KG1 (cell line): ENCODE measurements at regions not wholly inside any gene's neighbourhood (a gene's known extent, or its start where the extent isn't known, plus 50 kb on each side); places are given as distances from the start of the nearest gene placed in this dataset.
A peak's percentile ranks its signal among the peaks of the same experiment; 100 is the strongest.

ENCODE experiments used
- DNase-seq: peaks from one replicate; lab custom pipeline; 2025; lab: John Stamatoyannopoulos, UW

DNA sequence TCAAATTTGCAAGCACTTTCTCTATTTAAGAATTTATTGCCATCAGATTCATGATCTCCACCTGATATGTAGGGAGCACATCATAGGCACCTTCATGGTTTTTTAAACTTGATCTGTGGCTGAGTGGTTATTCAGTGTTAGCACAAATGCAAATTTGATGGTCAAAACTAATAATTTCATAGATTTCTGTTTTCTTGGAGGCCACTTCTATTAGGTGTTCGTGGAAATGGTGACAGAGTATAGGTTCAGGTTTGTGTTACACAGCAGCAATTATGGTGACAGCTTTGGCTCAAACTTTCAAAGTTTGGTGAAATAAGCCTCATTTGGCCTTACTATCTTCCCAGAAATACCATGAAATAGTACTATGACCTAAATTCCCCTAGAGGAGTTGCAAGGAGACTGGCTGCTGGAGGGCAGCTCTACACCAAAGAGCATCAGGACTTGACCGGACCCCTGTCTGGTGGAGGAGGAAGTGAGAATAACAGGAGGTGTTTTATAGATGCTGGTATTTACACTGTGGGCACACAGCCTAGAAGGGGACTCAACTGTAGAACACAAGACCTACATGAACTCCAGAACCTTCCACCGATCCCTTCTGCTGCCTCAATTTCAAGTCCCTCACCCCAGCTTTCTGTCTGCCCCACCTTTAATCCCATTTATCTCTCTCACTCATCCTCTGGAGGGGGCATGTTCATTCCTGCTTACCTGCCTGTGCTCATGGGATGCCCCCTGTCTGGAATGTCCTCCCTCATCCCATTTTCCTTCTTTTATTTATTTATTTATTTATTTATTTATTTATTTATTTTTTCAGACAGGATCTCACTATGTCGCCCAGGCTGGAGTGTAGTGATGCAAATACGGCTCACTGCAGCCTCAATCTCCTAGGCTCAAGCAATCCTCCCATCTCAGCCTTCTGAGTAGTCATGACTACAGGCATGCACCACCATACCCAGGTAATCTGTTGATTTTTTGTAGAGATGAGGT lies 132.9 kb upstream of the SIX2 start:
- no peak for DNase-seq

DNA sequence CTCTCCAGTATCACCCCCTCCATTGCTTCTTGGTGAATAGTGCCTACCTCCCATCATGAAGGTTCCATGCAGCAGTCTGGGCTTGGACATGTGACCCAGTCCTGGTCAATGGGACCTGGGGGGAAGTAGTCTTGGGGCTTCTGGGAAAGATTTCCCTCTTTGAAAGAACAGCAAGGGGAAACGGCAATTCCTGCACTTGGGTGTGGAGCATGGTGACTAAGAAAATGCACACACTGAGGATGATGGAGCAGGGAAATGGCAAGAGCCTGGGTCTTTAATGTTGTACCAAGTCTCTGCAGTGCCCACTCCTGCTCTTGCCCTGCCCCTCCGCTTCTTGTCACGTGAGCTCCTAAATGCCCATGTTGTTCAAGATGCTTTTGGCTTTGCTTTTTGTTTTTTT lies 131.4 kb upstream of the SIX2 start:
- DNase-seq = no peak

DNA sequence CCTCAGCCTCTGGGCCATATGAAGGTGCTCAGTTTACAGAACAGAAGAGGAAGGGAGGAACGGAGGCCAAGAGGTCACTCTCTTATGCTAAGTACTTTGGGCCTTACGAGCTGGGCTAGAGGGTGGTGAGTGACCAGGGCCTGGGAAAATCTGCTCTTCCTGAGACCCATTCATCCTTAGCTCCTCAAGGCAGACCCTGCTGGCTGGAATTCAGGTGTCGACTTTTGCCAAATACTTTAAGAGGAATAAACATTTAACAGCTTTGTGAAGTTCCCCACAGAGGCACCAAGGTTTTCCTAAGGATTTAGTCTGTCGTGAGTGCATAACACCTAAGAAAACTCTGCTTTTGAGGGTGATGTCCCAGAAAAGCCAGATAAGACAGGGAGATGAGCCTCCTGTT lies 129.7 kb upstream of the SIX2 start:
- DNase-seq = no peak

DNA sequence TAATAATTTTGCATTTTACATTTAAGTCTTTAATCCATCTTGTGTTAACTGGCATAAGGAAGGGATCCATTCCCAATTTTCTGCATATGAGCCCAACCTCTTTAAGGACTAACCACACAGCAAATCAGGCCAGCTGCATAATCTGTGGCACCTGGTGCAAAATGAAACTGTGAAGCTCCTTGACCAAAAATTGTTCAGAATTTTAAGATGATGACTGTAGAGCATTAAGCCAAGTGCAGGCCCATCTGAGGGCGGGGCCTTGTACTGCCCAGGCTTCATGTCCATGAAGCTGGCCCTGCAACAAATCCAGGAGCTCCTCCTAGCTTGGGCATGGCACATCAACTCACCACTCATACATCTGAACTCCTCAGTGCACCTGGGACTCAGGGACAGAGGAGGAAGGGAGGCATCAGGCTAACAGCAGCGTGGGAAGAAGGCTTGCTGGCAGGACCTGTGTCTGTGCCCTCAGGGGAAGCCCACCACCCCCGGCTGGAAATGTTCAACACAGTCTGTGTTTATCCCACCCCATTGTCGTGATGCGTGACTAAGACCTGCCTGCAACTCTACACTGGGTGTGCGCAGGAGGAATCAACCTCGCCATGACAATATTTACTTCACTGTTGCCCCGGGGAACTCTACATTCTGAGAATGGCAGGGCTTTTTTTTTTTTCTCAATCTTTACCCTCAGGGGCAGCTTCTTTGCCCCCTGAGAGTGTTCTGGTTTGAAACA lies 128.9 kb upstream of the SIX2 start:
- no peak for DNase-seq

DNA sequence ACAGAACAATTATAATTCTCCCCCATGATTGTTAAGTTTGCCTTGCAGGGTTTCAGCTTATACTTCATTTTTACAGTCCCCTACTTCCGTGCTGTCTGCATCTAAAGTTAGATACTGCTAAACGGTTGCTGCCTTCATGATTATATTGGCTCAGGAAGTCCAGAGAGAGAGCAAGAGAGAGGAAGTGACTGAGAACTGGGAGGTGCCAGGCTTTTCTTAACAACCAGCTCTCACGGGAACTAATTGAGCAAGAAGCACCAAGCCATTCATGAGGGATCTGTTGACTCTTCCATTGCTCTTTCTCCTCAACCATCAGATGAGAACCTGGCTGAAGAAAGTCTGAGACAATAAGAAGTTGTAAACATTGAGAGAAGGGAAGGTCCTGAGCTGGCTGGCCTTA lies 125.5 kb upstream of the SIX2 start:
- peak; percentile 34 for DNase-seq

DNA sequence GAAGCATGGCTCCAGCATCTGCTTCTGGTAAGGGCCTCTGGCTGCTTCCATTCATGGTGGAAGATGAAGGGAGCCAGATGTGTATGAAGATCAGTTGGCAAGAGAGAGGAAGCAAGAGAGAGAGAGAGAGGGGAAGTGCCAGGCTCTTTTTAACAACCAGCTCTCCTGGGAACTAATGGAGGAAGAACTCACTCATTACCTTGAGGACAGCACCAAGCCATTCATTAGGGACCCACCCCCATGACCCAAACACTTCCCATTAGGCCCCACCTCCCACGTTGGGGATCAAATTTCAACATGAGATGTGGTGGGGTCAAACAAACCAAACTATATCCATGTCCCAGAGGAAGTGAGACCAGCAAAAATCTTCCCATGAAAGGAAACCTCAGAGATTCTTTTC lies 124.8 kb upstream of the SIX2 start:
- no peak for DNase-seq

DNA sequence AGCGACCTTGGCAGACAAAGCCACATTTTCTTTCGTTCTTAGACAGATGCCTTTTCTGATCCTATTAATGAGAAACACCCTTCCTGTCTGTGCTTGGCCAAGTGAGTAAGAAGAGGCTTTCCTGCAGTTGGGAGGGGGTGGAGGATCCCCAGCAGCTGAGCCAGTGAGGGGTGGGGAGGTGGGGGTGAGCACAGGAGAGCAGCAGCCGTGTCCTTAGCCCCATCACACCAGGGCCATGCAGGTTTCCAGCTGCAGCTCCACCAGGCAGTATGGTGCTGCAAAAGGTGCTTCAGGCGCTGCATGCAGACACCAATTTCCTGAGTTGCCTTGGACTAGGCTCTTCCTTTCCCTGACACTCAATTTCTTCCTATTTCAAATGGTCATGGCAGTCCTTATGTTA lies 123.3 kb upstream of the SIX2 start:
- no peak for DNase-seq

DNA sequence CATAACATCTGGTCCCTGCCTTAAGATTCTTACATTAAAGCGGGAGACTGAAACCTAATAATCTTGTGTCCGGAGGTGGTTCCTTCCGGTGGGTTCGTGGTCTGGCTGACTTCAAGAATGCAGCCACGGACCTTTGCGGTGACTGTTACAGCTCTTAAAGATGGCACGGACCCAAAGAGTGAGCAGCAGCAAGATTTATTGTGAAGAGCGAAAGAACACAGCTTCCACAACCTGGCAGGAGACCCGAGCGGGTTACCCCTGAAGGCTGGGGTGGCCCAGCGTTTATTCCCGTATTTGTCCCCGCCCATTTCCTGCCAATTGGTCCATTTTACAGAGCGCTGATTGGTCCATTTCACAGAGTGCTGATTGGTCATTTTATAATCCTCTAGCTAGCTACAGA lies 122.3 kb upstream of the SIX2 start:
- DNase-seq = peak; percentile 20

DNA sequence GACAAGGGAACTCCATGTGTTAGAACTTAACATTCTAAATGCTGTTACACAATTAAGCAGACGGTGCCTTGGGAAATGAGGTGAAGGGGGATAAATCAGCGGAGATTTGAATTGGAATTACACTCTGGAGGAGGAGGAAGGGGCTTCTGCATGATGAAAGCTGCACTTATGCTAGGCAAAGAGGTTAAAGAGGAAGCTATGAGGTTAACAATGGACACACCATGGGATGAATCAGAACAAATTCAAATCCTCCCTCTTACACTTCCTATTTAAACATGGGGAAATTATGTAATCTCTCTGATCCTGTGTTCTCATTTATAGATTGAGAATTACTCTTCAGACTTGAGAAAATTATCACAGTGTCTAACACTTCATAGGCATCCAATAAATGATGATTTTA lies 121.5 kb upstream of the SIX2 start:
- DNase-seq = no peak

DNA sequence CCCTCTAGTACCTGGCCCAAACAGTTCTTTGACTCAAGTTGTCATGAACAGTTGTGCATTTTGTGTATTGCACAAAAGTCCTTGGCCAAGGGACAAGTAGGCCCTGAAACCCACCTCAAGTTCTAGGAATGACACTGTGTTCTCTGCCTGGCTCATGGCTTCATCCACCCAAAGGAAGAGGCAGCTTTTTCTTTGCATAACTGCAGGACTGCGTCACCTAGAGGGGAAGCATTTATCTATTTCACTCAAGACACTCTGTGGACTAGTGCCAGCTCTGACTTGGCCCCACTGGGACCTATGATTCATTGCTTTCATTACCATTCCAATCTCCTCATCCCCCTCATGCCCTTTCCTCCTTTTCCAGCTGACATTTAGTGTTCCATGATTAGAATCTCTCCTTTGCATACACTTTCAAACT lies 119.3 kb upstream of the SIX2 start:
- DNase-seq = no peak

DNA sequence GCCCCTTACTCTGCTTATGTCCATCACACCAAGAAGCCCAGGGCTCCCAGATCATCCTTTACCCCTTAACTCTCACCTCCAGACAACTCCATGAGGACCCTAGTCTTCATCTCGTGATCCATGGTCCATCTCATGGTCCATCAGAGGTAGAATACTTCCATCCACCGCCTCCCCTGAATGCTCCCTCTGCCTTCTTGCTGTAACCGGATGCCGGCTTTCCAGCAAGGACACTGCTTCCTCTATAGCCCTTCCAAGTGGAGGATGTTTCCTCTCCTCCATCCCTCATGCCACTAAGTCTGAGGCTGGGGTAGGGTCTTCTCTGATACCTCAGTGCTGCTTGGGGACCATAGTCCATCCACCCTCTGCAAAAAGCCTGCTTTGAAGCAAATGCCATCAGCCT lies 118.6 kb upstream of the SIX2 start:
- DNase-seq = no peak

DNA sequence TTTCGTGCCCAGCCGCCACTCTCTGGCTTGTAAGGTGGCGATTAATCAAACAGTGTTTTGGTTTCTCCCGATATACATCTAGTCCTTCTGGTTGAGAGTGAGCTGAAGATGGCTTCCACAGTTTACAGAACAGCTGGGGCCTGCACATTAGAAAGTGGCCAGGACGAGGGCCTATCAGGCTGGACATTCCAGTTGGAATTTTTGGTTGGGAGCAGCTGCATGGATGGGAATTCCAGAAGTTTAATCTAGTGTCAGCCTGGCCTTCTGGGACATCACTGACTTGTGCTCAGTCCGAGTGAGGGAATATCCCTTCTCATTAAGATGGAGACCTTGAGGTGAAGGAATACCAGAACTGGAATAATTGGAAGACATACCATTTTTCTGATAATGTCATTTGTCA lies 118.1 kb upstream of the SIX2 start:
- DNase-seq = no peak

DNA sequence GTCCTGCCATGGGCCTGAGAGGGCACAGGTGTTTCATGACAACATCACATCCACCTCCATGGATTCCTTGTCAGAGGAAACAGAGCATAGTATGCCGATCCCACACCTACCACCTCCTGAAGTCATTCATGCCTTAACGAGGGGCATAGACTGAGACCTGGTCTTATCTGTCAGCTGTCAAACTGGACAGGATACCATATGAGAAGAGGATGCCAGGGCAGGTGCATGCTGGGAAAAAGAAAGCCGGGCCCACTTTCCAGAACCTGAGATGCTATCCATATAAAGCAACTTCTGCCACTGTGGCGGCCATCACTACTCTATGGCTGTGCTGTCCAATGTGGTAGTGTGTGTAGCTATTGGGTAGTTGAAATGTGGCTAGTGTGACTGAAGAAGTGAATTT lies 116.0 kb upstream of the SIX2 start:
- DNase-seq = no peak

DNA sequence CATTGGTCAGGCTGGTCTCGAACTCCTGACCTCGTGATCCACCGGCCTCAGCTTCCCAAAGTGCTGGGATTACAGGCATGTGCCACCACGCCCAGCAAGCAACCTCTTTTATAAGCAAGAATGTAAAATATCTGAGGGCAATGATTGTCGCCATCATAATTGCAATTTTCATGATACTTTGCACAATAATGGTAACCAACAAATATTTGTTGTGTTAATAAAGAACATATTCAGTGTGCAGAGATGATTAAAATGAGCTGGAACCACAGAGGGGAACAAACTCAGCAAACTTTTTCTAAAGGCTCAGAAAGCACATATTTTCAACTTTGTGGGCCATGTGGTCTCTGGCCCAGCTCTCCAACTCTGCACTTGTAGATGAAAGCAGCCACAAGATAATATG lies 115.2 kb upstream of the SIX2 start:
- DNase-seq = no peak

DNA sequence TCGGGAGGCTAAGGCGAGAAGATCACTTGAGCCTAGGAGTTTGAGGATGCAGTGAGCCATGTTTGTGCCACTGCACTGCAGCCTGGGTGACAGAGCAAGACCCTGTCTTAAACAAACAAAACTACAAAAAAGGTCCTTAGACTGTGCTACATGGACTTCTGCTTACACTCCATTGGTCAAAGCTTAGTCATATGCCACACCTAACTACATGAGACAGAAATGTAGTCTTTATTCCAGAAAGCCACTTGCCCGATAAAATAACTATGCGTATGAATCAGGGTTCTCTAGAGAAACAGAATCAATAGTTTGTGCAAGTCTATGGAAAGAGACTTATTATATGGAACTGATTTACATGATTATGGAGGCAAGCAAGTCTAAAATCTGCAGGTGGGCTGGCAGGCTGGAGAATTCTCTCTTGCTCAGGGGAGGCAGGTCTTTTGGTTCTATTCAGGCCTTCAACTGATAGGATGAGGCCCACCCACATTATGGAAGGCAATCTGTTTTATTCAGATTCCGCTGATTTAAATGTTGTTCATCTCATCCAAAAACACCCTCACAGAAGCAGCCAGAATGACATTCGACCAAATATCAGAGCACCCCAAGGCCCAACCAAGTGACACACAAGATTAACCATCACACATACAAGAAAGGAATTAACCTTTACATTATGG lies 114.4 kb upstream of the SIX2 start:
- DNase-seq = no peak

DNA sequence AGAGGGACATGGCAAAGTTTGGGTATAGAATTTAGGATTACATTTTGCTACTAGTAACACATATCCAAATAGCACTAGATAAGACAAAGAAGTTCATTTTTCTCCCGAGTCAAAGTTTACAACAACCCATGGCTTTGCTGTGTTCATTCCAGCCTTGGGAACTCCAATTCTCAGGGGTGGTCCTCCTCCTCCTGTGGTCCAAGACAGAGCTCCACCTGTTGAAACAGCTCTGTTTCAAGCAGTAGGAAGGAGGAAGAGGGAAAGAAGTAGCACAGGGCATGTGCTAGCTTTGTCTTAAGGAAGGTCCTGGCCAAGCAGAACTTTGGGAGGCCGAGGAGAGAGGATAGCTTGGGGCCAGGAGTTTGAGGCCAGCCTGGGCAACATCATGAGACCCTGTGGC lies 113.8 kb upstream of the SIX2 start:
- DNase-seq = no peak

DNA sequence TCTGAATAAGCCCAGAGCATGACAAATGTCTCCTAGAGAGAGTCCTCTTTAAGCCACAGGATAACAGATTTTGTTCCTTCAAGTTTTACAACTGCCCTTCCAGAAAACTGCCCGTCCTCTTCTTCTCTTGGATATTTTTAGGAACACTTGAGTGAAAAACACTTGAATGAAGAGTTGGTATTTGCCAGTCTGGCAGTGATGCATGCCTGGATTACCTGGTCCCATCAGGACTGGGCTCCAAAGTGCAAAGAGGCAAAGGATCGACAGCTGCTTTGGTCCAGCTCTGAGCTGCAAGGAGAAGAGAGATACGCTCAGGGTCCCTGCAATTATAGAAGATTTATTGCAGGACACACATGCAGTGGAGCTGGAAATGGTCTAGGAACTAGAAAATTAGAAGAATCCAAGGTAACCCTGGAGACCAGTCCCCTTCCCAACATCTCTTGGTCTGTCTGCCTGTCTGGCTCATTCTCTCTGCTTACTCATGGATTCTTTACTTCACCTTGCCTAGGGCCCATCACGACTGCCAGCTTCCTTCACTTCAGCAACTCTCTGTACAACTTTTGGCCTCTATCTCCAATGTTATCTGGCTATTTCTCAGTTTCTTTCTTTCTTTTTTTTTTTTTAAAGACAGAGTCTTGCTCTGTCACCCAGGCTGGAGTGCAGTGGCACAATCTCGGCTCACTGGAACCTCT lies 112.1 kb upstream of the SIX2 start:
- DNase-seq = no peak

DNA sequence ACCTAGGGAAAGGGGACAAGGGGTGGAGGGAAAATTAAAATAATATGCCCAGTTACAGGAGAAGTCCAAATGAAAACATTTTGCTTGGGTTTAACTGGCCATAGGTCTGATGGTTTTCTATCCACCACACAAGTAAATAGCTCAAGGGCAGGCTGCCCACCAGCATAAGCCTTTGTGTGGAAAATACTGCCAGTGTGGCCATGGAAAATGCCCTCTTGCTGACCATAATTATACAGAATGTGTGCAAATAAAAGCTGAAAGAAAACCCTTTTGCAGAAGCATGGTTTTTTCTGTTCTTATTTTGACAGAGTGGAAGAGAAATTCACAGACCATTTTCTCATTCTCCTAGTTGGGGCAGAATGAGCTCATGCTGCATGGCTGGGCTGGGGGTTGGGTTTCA lies 111.3 kb upstream of the SIX2 start:
- no peak for DNase-seq

DNA sequence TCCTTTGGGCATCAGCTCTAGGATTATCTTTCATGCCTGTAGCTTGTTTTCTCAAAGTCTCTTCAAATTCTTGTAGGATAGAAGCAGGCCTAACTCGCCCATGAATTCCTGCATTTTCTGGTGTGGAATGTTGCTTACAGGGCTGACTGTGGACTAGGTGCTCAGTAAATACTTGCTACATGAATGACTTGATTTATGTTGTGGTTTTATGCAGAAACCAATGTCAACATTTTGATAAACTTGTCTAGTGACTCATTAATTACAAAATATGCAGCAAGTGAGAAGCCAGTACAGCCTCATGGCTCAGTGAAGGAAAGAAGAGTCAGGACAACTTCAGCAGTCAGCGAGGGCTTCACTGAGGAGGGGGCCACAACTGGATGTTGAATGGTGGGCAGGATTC lies 110.6 kb upstream of the SIX2 start:
- no peak for DNase-seq

DNA sequence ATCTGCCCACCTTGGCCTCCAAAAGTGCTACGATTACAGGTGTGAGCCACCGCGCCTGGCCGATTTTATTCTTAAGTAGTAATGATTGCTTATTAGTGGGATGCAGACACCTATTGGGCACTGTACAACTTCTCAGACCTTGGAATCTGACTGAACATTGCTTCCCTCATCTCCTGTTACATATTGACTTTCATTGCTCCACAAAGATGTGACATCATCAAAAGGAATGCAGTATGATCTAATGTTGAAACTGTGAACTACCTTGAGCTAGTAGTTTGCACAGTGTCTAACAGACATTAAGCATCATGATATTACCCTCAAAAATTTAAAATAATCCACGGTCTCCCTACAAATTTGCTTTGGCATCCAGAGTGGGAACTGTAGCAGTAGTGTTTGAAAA lies 109.8 kb upstream of the SIX2 start:
- no peak for DNase-seq

DNA sequence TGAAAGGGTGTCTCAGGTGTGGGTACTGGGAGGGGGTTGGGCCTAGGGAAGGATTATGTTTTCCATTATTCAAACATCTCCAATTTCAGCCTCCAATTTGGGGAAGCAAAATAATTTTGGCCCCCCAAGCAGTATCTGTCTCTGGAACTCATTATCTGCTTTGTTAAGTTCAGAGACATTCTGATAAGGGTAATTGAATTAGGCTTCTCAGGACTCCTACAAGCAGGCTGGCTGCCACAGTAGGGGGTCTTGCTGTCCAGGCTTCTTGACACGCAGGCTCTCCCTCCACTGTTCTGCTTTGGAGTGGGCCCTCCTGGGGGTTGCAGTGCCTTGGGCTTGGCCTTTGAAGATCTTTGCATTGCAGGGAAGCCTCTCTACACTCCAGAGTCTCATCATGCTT lies 108.1 kb upstream of the SIX2 start:
- DNase-seq = no peak

DNA sequence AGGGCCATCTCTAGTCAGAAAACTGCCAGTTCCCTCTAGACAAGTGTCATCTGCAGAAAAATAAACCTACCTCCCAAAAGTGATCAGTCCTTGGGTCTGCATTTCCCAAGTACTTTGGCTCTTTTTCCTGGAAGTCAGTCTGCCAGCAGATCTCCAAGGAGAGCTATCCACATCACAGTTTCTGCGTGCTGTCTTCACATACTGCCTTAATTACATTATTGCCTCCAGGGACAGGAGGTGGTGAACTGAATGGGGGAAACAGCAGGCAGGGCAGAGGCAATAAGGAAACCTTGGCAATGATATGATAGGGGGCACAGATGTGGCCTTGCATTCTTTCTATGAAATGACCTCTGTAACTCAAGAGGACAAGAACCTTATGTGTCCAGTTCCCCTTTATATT lies 105.9 kb upstream of the SIX2 start:
- DNase-seq = no peak
